H1 (cell line): ENCODE measurements at regions not wholly inside any gene's neighbourhood (a gene's known extent, or its start where the extent isn't known, plus 50 kb on each side); places are given as distances from the start of the nearest gene placed in this dataset.

Source experiments
- CTCF ChIA-PET: fragments of 300-600 bp; sonication (Branson Sonifier 250); formaldehyde crosslinking; loops from one replicate; lab custom pipeline; 2021; ENCODE audit not compliant: partially characterized antibody; lab: Charles Lee
- POLR2A ChIA-PET: fragments of 300-600 bp; sonication (Branson Sonifier 250); formaldehyde crosslinking; loops from one replicate; lab custom pipeline; 2021; ENCODE audit warnings: inconsistent platforms; ENCODE audit not compliant: partially characterized antibody; lab: Charles Lee
- DNase-seq, 2 experiments: peaks; one replicate each; pipeline versions ENCODE4 v3.0.0 to v3.0.0-alpha.2; 2010 to 2022; ENCODE audit warnings: low spot score in 2 of 2, low read depth in 1 of 2, mixed read lengths in 1 of 2
- FAIRE-seq: peaks from 2 replicates; lab custom pipeline; 2011; peaks lifted over from hg19 to GRCh38; lab: Jason Lieb, UNC
- H2AFZ ChIP-seq: 2 replicates; pipeline ENCODE4 v1.8.1; 2012; ENCODE audit warnings: low read length, inconsistent platforms
- H2AK5ac ChIP-seq: 2 replicates; pipeline ENCODE4 v1.6.1; 2013; ENCODE audit warnings: low read depth, low read length
- H2BK120ac ChIP-seq: replicated peaks from 2 replicates; pipeline ENCODE3; 2013; ENCODE audit warnings: low read depth, low read length, inconsistent platforms
- H2BK12ac ChIP-seq: 2 replicates; pipeline ENCODE4 v1.6.1; 2013; ENCODE audit warnings: low read depth, low read length
- H2BK15ac ChIP-seq: 2 replicates; pipeline ENCODE4 v1.6.1; 2013; ENCODE audit warnings: low read length
- H2BK20ac ChIP-seq: 2 replicates; pipeline ENCODE4 v1.6.1; 2013; ENCODE audit warnings: low read length
- H2BK5ac ChIP-seq: 2 replicates; pipeline ENCODE4 v1.6.1; 2013; ENCODE audit warnings: low read depth, low read length
- H3K14ac ChIP-seq: 2 replicates; pipeline ENCODE4 v1.6.1; 2013; ENCODE audit warnings: inconsistent platforms; ENCODE audit not compliant: insufficient read length
- H3K18ac ChIP-seq: 2 replicates; pipeline ENCODE4 v1.6.1; 2013; ENCODE audit warnings: low read length; ENCODE audit errors: extremely low read depth
- H3K23ac ChIP-seq: 2 replicates; pipeline ENCODE4 v1.6.1; 2013; ENCODE audit warnings: inconsistent platforms; ENCODE audit not compliant: insufficient read length
- H3K23me2 ChIP-seq: 2 replicates; pipeline ENCODE4 v1.6.1; 2013; ENCODE audit warnings: low read depth, low read length
- H3K27ac ChIP-seq: 2 replicates; pipeline ENCODE4 v1.6.1; 2011; ENCODE audit warnings: low read depth, low read length, inconsistent platforms
- H3K27me3 ChIP-seq, 4 experiments: replicated peaks in 1 of 4; 1 replicate in 1 of 4; 2 replicates in 3 of 4; pipeline versions ENCODE4 v1.6.1 to v1.8.1; 2011 to 2013; ENCODE audit warnings: low read length in 3 of 4, mild to moderate bottlenecking in 3 of 4, inconsistent platforms in 2 of 4, mixed read lengths in 2 of 4, moderate library complexity in 1 of 4; ENCODE audit not compliant: control insufficient read depth in 3 of 4, insufficient read depth in 3 of 4; ENCODE audit errors: extremely low read depth in 1 of 4
- H3K36me3 ChIP-seq, 4 experiments: 2 replicates each; pipeline versions ENCODE4 v1.6.1 to v1.8.1; 2011 to 2013; ENCODE audit warnings: mild to moderate bottlenecking in 4 of 4, low read length in 3 of 4, moderate library complexity in 2 of 4, control low read depth in 1 of 4, inconsistent platforms in 1 of 4; ENCODE audit not compliant: insufficient read depth in 4 of 4, control insufficient read depth in 2 of 4
- H3K4ac ChIP-seq: replicated peaks from 2 replicates; pipeline ENCODE3; 2013; ENCODE audit warnings: low read length, low read depth, mixed read lengths, inconsistent platforms; ENCODE audit not compliant: insufficient read length
- H3K4me1 ChIP-seq, 4 experiments: replicated peaks in 1 of 4; 1 replicate in 1 of 4; 2 replicates in 3 of 4; pipeline versions ENCODE4 v1.6.1 to v1.8.1; 2011 to 2013; ENCODE audit warnings: low read length in 3 of 4, inconsistent platforms in 2 of 4, mixed read lengths in 1 of 4; ENCODE audit not compliant: insufficient read depth in 4 of 4, control insufficient read depth in 3 of 4
- H3K4me2 ChIP-seq, 2 experiments: 2 replicates each; pipeline versions ENCODE4 v1.6.1 to v1.8.1; 2011 to 2013; ENCODE audit warnings: low read depth in 2 of 2, low read length in 2 of 2, control low read depth in 1 of 2, inconsistent platforms in 1 of 2, mild to moderate bottlenecking in 1 of 2; ENCODE audit not compliant: insufficient read depth in 1 of 2
- H3K4me3 ChIP-seq, 4 experiments: fragments of 200-600, 300-600 bp in 1 of 4; sonication (generic), shearing (Covaris generic), sonication (Bioruptor Twin) in 1 of 4; 2 replicates each; pipeline versions ENCODE4 v1.5.1 to v1.8.1; 2011 to 2016; ENCODE audit warnings: low read length in 4 of 4, low read depth in 3 of 4, control low read depth in 2 of 4, inconsistent platforms in 2 of 4, mild to moderate bottlenecking in 2 of 4, mixed read lengths in 1 of 4, moderate library complexity in 1 of 4; ENCODE audit not compliant: insufficient read depth in 2 of 4; ENCODE audit errors: extremely low read depth in 1 of 4
- H3K56ac ChIP-seq: replicated peaks from 2 replicates; pipeline ENCODE3; 2013; ENCODE audit warnings: low read depth, mild to moderate bottlenecking, mixed read lengths, low read length, inconsistent platforms; ENCODE audit not compliant: insufficient read length
- H3K79me1 ChIP-seq: 2 replicates; pipeline ENCODE4 v1.6.1; 2013; ENCODE audit warnings: low read depth, low read length, control low read depth
- H3K79me2 ChIP-seq, 2 experiments: 2 replicates each; pipeline versions ENCODE4 v1.6.1 to v1.8.1; 2012 to 2013; ENCODE audit warnings: low read length in 2 of 2, mild to moderate bottlenecking in 2 of 2, inconsistent platforms in 1 of 2; ENCODE audit not compliant: insufficient read depth in 2 of 2, control insufficient read depth in 1 of 2
- H3K9ac ChIP-seq, 4 experiments: replicated peaks in 1 of 4; 1 replicate in 1 of 4; 2 replicates in 3 of 4; pipeline versions ENCODE4 v1.6.1 to v1.8.1; 2011 to 2013; ENCODE audit warnings: low read depth in 3 of 4, low read length in 3 of 4, control low read depth in 2 of 4, mild to moderate bottlenecking in 2 of 4, moderate library complexity in 2 of 4, inconsistent platforms in 1 of 4; ENCODE audit errors: extremely low read depth in 1 of 4
- H3K9me3 ChIP-seq, 2 experiments: 2 replicates each; pipeline versions ENCODE4 v1.6.1 to v1.8.1; 2012 to 2013; ENCODE audit warnings: mild to moderate bottlenecking in 2 of 2, moderate library complexity in 2 of 2, control low read depth in 1 of 2, inconsistent platforms in 1 of 2, low read depth in 1 of 2, low read length in 1 of 2, mixed read lengths in 1 of 2; ENCODE audit not compliant: insufficient read depth in 2 of 2
- H4K20me1 ChIP-seq, 2 experiments: replicated peaks in 1 of 2; 2 replicates each; pipeline versions ENCODE3 to v1.8.1; 2011 to 2013; ENCODE audit warnings: inconsistent platforms in 2 of 2, low read length in 2 of 2, mild to moderate bottlenecking in 1 of 2; ENCODE audit not compliant: insufficient read depth in 2 of 2, control insufficient read depth in 1 of 2
- H4K5ac ChIP-seq: 2 replicates; pipeline ENCODE4 v1.6.1; 2013; ENCODE audit warnings: low read length, low read depth, mixed read lengths, inconsistent platforms; ENCODE audit not compliant: insufficient read length
- H4K8ac ChIP-seq: 2 replicates; pipeline ENCODE4 v1.8.0; 2013; ENCODE audit warnings: mild to moderate bottlenecking, moderate library complexity, low read length, inconsistent platforms; ENCODE audit not compliant: insufficient read depth; ENCODE audit errors: extremely low read depth
- H4K91ac ChIP-seq: replicated peaks from 2 replicates; pipeline ENCODE3; 2013; ENCODE audit warnings: low read length, mixed read lengths, inconsistent platforms; ENCODE audit not compliant: insufficient read length
- CEBPB ChIP-seq: IDR thresholded peaks from 2 replicates; pipeline ENCODE4 v1.6.1; 2012; ENCODE audit warnings: low read depth, low read length
- NRF1 ChIP-seq: IDR thresholded peaks from 2 replicates; pipeline ENCODE4 v1.6.1; 2011; ENCODE audit warnings: mild to moderate bottlenecking, low read depth, low read length, improper control_type of control experiment
- SAP30 ChIP-seq: fragments of 300-600 bp; sonication (generic); IDR thresholded peaks from 2 replicates; pipeline ENCODE4 v1.7.1; 2012; ENCODE audit warnings: low read length, moderate library complexity, mild to moderate bottlenecking, inconsistent platforms; ENCODE audit not compliant: insufficient read depth, insufficient replicate concordance
- WGBS, 2 experiments: shearing (Covaris generic) in 1 of 2; methylation state at CpG; one replicate each; pipeline versions ENCODE4 v1.1.6 to v1.1.7; 2013 to 2015; ENCODE audit warnings: low lambda C conversion rate in 2 of 2, mixed read lengths in 2 of 2, inconsistent platforms in 1 of 2, low coverage in 1 of 2, missing lambda C conversion rate in 1 of 2; ENCODE audit not compliant: insufficient replicate concordance in 2 of 2, insufficient coverage in 1 of 2, insufficient read length in 1 of 2; ENCODE audit errors: extremely low coverage in 1 of 2, missing lambda C conversion rate in 1 of 2; 5-methylcytosine and 5-hydroxymethylcytosine counted together

DNA sequence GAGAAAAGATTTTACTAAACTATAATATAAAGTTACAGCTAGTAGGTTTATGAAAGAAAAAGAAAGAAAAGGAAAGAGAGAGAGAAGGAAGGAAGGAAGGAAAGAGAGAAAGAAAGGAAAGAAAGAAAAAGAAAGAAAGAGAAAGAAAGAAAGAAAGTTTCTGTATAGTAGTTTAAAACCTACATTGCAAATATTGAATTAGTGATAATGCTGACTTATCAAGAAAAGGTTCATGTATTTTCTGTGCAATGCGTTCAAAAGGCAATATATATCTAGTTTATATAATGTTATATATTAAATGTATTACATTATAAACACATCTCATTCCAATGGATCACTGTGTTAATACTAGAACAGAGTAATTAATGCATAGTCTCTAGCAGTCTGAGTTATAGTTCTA lies 648.4 kb downstream of the ZBBX start:
- no peak overlapping the region for H3K14ac ChIP-seq
- no peaks in the 10 kb centered on the region for H3K79me1 ChIP-seq
- H3K36me3 ChIP-seq = no peaks in the 10 kb centered on the region
- DNase-seq (no peak), FAIRE-seq (no peak)
- no peak overlapping the region for H3K9ac ChIP-seq
- no peak overlapping the region for H3K4me3 ChIP-seq
- no peaks in the 10 kb centered on the region; a peak in 1 of 7 replicates for H3K27me3 ChIP-seq
- H2BK5ac ChIP-seq = no peak overlapping the region
- WGBS, 2 experiments = 96% methylated on average over 1 of the region's 1 CpG; no CpG with 5 or more reads in 1 of the 2 experiments
- H3K4me1 ChIP-seq = no peaks in the 10 kb centered on the region; a peak in 1 of 7 replicates
- H2BK12ac ChIP-seq = no peak overlapping the region
- no peak overlapping the region for H2AFZ ChIP-seq
- no peaks in the 10 kb centered on the region for H4K20me1 ChIP-seq
- H3K4ac ChIP-seq = no peak overlapping the region
- H2BK120ac ChIP-seq = no peak overlapping the region
- no peak overlapping the region for H2AK5ac ChIP-seq
- ChIA-PET POLR2A (no interaction called here), CTCF (interaction anchor here (1.1 kb wide), 1 partner anchor 301 kb away, joined by 4 read pairs; no protein-coding TSS in a partner anchor)
- no peak overlapping the region for H2BK15ac ChIP-seq
- H4K5ac ChIP-seq = no peak overlapping the region
- no peak overlapping the region for H4K91ac ChIP-seq
- no peak overlapping the region for H3K4me2 ChIP-seq
- no peak overlapping the region for H4K8ac ChIP-seq
- no peaks in the 10 kb centered on the region for H3K23me2 ChIP-seq
- H3K9me3 ChIP-seq = no peaks in the 10 kb centered on the region
- no peaks in the 10 kb centered on the region for H3K79me2 ChIP-seq
- H3K56ac ChIP-seq = no peak overlapping the region
- no peak overlapping the region for H2BK20ac ChIP-seq
- no peak overlapping the region for H3K18ac ChIP-seq
- H3K23ac ChIP-seq = no peak overlapping the region
- TF ChIP-seq SAP30 (no peak), NRF1 (no peak), CEBPB (no peak)
- TF ChIP-seq, all 59 proteins: peak for 0
- no peak overlapping the region for H3K27ac ChIP-seq
